ENCODE measurements at regions not wholly inside any gene's neighbourhood (a gene's known extent, or its start where the extent isn't known, plus 50 kb on each side); places are given as distances from the start of the nearest gene placed in this dataset.

DNA sequence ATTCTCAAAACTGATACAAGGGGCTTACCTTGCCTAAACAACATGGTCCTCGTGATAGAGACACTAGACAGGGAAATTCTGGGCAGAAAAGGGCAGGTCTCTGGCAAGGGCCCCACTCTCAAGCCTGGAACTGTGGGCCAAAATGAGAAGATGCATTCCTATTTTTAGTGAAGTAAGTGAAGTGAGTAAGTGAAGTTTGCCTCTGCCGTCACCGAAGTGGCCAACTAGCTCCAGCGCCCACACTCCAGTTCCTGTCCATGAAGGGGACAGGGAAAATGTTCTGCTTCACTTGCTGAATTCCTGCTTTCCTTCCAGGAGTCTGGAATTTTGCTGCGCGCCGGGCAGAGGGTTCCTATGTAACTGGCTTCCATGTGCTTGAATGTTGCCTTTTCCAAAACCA is 1035.6 kb upstream of the TMEM132C start:
- ATAC-seq (no peak), DNase-seq (ENCODE audit: low spot score) (no peak)
- H3K9me3 Mint-ChIP-seq: peaks cover 79% of the 10 kb centered on the region
- no peaks in the 10 kb centered on the region for H3K4me1 Mint-ChIP-seq
- ChIA-PET CTCF (no interaction called here), POLR2A (no interaction called here)
- TF ChIP-seq ZNF263 (CRISPR knock-in tag; IDR thresholded peaks at IDR 0.05; ENCODE audit: low read depth) (no peak), NR2C2 (CRISPR knock-in tag; IDR thresholded peaks at IDR 0.05) (no peak), NR1H2 (CRISPR knock-in tag; IDR thresholded peaks at IDR 0.05) (no peak), TP53 (CRISPR knock-in tag; IDR thresholded peaks at IDR 0.05) (no peak), JUN (CRISPR knock-in tag; IDR thresholded peaks at IDR 0.05) (no peak), ETV6 (CRISPR knock-in tag; IDR thresholded peaks at IDR 0.05) (no peak), GRHL2 (CRISPR knock-in tag; IDR thresholded peaks at IDR 0.05; ENCODE audit: insufficient replicate concordance, severe bottlenecking) (no peak)
- TF ChIP-seq, protein P1, sequence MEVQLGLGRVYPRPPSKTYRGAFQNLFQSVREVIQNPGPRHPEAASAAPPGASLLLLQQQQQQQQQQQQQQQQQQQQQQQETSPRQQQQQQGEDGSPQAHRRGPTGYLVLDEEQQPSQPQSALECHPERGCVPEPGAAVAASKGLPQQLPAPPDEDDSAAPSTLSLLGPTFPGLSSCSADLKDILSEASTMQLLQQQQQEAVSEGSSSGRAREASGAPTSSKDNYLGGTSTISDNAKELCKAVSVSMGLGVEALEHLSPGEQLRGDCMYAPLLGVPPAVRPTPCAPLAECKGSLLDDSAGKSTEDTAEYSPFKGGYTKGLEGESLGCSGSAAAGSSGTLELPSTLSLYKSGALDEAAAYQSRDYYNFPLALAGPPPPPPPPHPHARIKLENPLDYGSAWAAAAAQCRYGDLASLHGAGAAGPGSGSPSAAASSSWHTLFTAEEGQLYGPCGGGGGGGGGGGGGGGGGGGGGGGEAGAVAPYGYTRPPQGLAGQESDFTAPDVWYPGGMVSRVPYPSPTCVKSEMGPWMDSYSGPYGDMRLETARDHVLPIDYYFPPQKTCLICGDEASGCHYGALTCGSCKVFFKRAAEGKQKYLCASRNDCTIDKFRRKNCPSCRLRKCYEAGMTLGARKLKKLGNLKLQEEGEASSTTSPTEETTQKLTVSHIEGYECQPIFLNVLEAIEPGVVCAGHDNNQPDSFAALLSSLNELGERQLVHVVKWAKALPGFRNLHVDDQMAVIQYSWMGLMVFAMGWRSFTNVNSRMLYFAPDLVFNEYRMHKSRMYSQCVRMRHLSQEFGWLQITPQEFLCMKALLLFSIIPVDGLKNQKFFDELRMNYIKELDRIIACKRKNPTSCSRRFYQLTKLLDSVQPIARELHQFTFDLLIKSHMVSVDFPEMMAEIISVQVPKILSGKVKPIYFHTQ (CRISPR knock-in tag; IDR thresholded peaks at IDR 0.05): no peak
- TF ChIP-seq, protein P2, sequence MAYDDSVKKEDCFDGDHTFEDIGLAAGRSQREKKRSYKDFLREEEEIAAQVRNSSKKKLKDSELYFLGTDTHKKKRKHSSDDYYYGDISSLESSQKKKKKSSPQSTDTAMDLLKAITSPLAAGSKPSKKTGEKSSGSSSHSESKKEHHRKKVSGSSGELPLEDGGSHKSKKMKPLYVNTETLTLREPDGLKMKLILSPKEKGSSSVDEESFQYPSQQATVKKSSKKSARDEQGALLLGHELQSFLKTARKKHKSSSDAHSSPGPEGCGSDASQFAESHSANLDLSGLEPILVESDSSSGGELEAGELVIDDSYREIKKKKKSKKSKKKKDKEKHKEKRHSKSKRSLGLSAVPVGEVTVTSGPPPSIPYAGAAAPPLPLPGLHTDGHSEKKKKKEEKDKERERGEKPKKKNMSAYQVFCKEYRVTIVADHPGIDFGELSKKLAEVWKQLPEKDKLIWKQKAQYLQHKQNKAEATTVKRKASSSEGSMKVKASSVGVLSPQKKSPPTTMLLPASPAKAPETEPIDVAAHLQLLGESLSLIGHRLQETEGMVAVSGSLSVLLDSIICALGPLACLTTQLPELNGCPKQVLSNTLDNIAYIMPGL (CRISPR knock-in tag; IDR thresholded peaks at IDR 0.05): no peak
- H3K36me3 Mint-ChIP-seq: peaks cover 50% of the 10 kb centered on the region
- H3K27me3 Mint-ChIP-seq (ENCODE audit: low read depth): no peaks in the 10 kb centered on the region
- H3K4me3 Mint-ChIP-seq: no peak overlapping the region
- H3K27ac Mint-ChIP-seq: no peak overlapping the region

DNA sequence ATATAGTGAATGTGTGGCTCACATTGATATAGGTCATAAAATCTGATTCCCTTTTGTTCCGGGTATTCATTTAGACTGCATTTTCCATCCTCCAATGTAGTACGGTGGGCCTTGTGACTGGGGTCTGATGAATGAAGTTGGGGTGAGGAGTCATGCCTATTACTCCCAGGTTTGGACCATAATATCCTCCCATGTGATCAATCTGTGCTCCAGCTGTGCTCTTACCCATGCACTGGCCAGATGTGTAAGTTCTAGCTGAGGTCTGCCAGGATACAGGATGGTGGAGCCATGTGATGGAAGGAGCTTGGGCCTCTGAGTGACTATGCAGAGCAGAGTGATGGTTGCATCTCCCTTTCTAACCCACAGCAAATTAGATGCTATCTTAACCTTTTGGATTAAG is 1034.0 kb upstream of the TMEM132C start:
- H3K9me3 Mint-ChIP-seq: peaks cover 67% of the 10 kb centered on the region

More for the DNA sequence above, 1034.0 kb upstream of the TMEM132C start:
- no peak for ATAC-seq
- Mint-ChIP-seq H3K27ac (no peak overlapping the region), H3K27me3 (ENCODE audit: low read depth) (no peaks in the 10 kb centered on the region), H3K36me3 (peaks cover 42% of the 10 kb centered on the region), H3K4me3 (no peak overlapping the region), H3K4me1 (no peaks in the 10 kb centered on the region)
- no peak for DNase-seq (ENCODE audit: low spot score)
- TF ChIP-seq MYBL2 (CRISPR knock-in tag; IDR thresholded peaks at IDR 0.05) (no peak), KAT7 (CRISPR knock-in tag; IDR thresholded peaks at IDR 0.05; ENCODE audit: borderline replicate concordance) (no peak), ZBTB21 (CRISPR knock-in tag; IDR thresholded peaks at IDR 0.05; ENCODE audit: borderline replicate concordance) (no peak), SMAD4 (CRISPR knock-in tag; IDR thresholded peaks at IDR 0.05) (no peak), TCF7 (CRISPR knock-in tag; IDR thresholded peaks at IDR 0.05; ENCODE audit: low read depth) (no peak), NR2C2 (CRISPR knock-in tag; IDR thresholded peaks at IDR 0.05) (no peak), OVOL2 (CRISPR knock-in tag; IDR thresholded peaks at IDR 0.05; ENCODE audit: borderline replicate concordance) (no peak), CBFB (CRISPR knock-in tag; IDR thresholded peaks at IDR 0.05; ENCODE audit: low read depth) (no peak)
- TF ChIP-seq, protein P3, sequence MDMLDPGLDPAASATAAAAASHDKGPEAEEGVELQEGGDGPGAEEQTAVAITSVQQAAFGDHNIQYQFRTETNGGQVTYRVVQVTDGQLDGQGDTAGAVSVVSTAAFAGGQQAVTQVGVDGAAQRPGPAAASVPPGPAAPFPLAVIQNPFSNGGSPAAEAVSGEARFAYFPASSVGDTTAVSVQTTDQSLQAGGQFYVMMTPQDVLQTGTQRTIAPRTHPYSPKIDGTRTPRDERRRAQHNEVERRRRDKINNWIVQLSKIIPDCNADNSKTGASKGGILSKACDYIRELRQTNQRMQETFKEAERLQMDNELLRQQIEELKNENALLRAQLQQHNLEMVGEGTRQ (CRISPR knock-in tag; IDR thresholded peaks at IDR 0.05): no peak
- TF ChIP-seq, protein P4, sequence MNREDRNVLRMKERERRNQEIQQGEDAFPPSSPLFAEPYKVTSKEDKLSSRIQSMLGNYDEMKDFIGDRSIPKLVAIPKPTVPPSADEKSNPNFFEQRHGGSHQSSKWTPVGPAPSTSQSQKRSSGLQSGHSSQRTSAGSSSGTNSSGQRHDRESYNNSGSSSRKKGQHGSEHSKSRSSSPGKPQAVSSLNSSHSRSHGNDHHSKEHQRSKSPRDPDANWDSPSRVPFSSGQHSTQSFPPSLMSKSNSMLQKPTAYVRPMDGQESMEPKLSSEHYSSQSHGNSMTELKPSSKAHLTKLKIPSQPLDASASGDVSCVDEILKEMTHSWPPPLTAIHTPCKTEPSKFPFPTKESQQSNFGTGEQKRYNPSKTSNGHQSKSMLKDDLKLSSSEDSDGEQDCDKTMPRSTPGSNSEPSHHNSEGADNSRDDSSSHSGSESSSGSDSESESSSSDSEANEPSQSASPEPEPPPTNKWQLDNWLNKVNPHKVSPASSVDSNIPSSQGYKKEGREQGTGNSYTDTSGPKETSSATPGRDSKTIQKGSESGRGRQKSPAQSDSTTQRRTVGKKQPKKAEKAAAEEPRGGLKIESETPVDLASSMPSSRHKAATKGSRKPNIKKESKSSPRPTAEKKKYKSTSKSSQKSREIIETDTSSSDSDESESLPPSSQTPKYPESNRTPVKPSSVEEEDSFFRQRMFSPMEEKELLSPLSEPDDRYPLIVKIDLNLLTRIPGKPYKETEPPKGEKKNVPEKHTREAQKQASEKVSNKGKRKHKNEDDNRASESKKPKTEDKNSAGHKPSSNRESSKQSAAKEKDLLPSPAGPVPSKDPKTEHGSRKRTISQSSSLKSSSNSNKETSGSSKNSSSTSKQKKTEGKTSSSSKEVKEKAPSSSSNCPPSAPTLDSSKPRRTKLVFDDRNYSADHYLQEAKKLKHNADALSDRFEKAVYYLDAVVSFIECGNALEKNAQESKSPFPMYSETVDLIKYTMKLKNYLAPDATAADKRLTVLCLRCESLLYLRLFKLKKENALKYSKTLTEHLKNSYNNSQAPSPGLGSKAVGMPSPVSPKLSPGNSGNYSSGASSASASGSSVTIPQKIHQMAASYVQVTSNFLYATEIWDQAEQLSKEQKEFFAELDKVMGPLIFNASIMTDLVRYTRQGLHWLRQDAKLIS (CRISPR knock-in tag; IDR thresholded peaks at IDR 0.05; ENCODE audit: borderline replicate concordance): no peak
- TF ChIP-seq, protein P5, sequence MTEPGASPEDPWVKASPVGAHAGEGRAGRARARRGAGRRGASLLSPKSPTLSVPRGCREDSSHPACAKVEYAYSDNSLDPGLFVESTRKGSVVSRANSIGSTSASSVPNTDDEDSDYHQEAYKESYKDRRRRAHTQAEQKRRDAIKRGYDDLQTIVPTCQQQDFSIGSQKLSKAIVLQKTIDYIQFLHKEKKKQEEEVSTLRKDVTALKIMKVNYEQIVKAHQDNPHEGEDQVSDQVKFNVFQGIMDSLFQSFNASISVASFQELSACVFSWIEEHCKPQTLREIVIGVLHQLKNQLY (CRISPR knock-in tag; IDR thresholded peaks at IDR 0.05): no peak
- ChIA-PET POLR2A (no interaction called here), CTCF (no interaction called here)
